Spleen (tissue), 11 donors: ENCODE measurements at regions not wholly inside any gene's neighbourhood (a gene's known extent, or its start where the extent isn't known, plus 50 kb on each side); places are given as distances from the start of the nearest gene placed in this dataset.

ENCODE experiments used
- DNase-seq: peaks from one replicate; pipeline ENCODE4 v3.0.0-alpha.2; 2020
- H3K27ac ChIP-seq, 8 donors: fragments of 200-600 bp; sonication (generic) in 7 of 8; 1 replicate in 4 of 8; 2 replicates in 4 of 8; pipeline versions ENCODE4 v1.5.0 to v1.8.0; 2016 to 2021; ENCODE audit warnings: inconsistent platforms in 4 of 8, mild to moderate bottlenecking in 4 of 8, moderate library complexity in 1 of 8
- H3K27me3 ChIP-seq, 7 donors: fragments of 200-600 bp; sonication (generic) in 6 of 7; replicated peaks in 1 of 7; 1 replicate in 4 of 7; 2 replicates in 3 of 7; pipeline versions ENCODE4 v1.5.0 to v1.8.0; 2016 to 2021; ENCODE audit warnings: inconsistent platforms in 3 of 7, mild to moderate bottlenecking in 1 of 7
- H3K36me3 ChIP-seq, 6 donors: fragments of 200-600 bp; sonication (generic) in 5 of 6; 1 replicate in 4 of 6; 2 replicates in 2 of 6; pipeline versions ENCODE4 v1.5.0 to v1.8.0; 2016 to 2021; ENCODE audit warnings: inconsistent platforms in 2 of 6
- H3K4me1 ChIP-seq, 6 donors: fragments of 200-600 bp; sonication (generic) in 5 of 6; 1 replicate in 3 of 6; 2 replicates in 3 of 6; pipeline versions ENCODE4 v1.5.0 to v1.8.0; 2016 to 2021; ENCODE audit warnings: inconsistent platforms in 3 of 6
- H3K4me3 ChIP-seq, 8 donors: fragments of 200-600 bp; sonication (generic) in 7 of 8; 1 replicate in 4 of 8; 2 replicates in 4 of 8; pipeline versions ENCODE4 v1.5.0 to v1.8.0; 2016 to 2021; ENCODE audit warnings: inconsistent platforms in 4 of 8, mild to moderate bottlenecking in 4 of 8, moderate library complexity in 2 of 8
- H3K9me3 ChIP-seq, 8 donors: fragments of 200-600 bp; sonication (generic) in 7 of 8; 1 replicate in 4 of 8; 2 replicates in 4 of 8; pipeline versions ENCODE4 v1.5.0 to v1.8.0; 2016 to 2021; ENCODE audit warnings: inconsistent platforms in 4 of 8
- POLR2A ChIP-seq, 3 donors: fragments of 450-650 bp; IDR thresholded peaks; one replicate each; pipeline ENCODE4 v1.5.1; 2017; ENCODE audit warnings: antibody characterized with exemption in 3 of 3, mild to moderate bottlenecking in 1 of 3
- POLR2AphosphoS5 ChIP-seq, 3 donors: sonication (generic); formaldehyde crosslinking; IDR thresholded peaks; one replicate each; pipeline ENCODE4 v1.5.1; 2017; ENCODE audit warnings: antibody characterized with exemption in 3 of 3
- WGBS, 5 donors: extraction: QIAGEN DNeasy Blood & Tissue Kit in 3 of 5; methylation state at CpG; one replicate each; pipeline versions ENCODE4 v1.1.5 to v1.1.7; 2013 to 2018; 5-methylcytosine and 5-hydroxymethylcytosine counted together
- intact Hi-C: fragments of 100-400 bp; cut with DNase I; formaldehyde crosslinking; loops from one replicate; pipeline ENCODE4 v1.15.0; 2023; ENCODE audit warnings: low total_unique reads
- TF ChIP-seq, protein P1 (sequence below), 11 experiments: fragments of 200-600 bp in 7 of 11; fragments of 450-650 bp in 4 of 11; sonication (generic) in 4 of 11; IDR thresholded peaks in 8 of 11; conservative IDR thresholded peaks in 3 of 11; 1 replicate in 7 of 11; 2 replicates in 4 of 11; pipeline versions ENCODE4 v1.4.0 to v1.8.0; 2016 to 2021; ENCODE audit warnings: antibody characterized with exemption in 11 of 11, inconsistent platforms in 4 of 11, mild to moderate bottlenecking in 1 of 11
- donor health status: healthy with polysubstance abuse.
- donor health status: DM: no; HTN: no; CAD: no; lungs with moderate emphysema.
- donor health status: DM: no; HTN: no; CAD: no.
- donor health status: Bipolar disorder and iron deficiency.
- donor health status: healthy.
- donor health status: DM: no; HTN: no; CAD: no.
- donor health status: DM: yes; HTN: yes; CAD: no.

DNA sequence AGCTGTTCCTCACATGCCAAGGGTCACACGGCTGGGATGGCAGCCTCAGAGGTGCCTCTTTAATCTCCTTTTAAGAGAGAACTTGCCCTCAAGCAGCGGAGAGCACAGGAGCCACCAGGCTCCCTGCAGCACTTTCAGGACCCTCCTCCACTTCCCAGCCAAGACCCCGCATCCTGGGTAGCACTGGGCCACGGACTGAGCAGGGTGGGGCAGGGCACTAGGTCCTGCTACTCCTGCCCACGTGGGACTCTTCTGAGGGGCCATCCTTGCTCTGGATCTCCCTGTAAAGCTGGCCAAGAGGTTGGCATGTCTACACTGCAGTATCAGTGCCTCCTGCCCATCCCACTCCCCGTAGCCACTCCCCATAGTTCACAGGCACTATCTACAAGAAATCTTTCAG is 175.3 kb upstream of the GLI2 start:
- WGBS, 5 donors, result 63 to 88% (median 83%) methylated on average over 5 to 6 of the region's 6 CpGs
- DNase-seq, result no peak
- Histone ChIP-seq H3K36me3 (no peaks in the 10 kb centered on the region), H3K4me1 (no peaks in the 10 kb centered on the region), H3K9me3 (no peaks in the 10 kb centered on the region), H3K4me3 (no peak overlapping the region), H3K27ac (no peak overlapping the region), H3K27me3 (peaks cover 0 to 56% (median 0%) of the 10 kb centered on the region in 7 donors)
- intact Hi-C loops, result no loop called here
- TF ChIP-seq POLR2AphosphoS5 (IDR thresholded peaks at IDR 0.05) (no peak), POLR2A (IDR thresholded peaks at IDR 0.05) (no peak)
- TF ChIP-seq, protein P1, sequence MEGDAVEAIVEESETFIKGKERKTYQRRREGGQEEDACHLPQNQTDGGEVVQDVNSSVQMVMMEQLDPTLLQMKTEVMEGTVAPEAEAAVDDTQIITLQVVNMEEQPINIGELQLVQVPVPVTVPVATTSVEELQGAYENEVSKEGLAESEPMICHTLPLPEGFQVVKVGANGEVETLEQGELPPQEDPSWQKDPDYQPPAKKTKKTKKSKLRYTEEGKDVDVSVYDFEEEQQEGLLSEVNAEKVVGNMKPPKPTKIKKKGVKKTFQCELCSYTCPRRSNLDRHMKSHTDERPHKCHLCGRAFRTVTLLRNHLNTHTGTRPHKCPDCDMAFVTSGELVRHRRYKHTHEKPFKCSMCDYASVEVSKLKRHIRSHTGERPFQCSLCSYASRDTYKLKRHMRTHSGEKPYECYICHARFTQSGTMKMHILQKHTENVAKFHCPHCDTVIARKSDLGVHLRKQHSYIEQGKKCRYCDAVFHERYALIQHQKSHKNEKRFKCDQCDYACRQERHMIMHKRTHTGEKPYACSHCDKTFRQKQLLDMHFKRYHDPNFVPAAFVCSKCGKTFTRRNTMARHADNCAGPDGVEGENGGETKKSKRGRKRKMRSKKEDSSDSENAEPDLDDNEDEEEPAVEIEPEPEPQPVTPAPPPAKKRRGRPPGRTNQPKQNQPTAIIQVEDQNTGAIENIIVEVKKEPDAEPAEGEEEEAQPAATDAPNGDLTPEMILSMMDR (IDR thresholded peaks at IDR 0.05 in 8 of 11, conservative IDR thresholded peaks at IDR 0.05 in 3 of 11), result no peak

DNA sequence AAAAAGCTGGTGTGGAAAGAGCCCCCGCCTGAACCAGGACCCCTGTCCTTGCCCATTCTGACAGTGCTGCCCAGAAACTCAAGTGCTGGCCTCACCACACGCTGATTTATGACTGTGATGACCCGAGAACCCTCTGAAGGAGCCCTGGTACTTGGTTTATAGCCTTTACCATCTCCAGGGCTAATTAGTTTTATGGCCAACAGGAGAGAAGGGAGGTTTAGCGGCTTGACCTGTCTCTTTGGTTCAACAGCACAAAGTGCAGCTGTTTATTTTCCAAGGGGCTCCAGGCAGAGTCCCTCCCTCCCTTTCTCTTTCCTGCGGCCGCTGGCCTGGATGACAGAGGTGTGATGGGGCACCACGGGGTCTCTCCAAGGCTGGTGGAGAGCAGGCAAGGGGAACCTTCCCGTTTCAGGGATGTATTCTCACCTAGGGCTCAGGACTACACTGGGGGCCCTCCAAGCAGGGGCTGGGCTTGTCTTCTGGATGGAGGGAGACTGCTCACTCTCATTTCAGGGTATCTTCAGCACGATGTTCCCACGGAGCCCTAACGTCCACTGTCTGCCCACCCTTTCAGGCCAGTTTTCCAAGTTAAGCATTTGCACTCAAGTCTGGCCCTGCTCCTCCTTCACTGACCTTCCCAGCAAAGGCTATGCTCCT is 174.2 kb upstream of the GLI2 start:
- H3K27ac ChIP-seq, result no peak overlapping the region
- H3K27me3 ChIP-seq, result peaks cover 0 to 58% (median 0%) of the 10 kb centered on the region in 7 donors
- H3K4me1 ChIP-seq, result no peaks in the 10 kb centered on the region
- no peak for DNase-seq
- intact Hi-C loops, result no loop called here
- WGBS, 5 donors, result 67 to 78% (median 71%) methylated on average over 11 of the region's 11 CpGs
- no peaks in the 10 kb centered on the region for H3K36me3 ChIP-seq
- H3K9me3 ChIP-seq, result no peaks in the 10 kb centered on the region
- TF ChIP-seq POLR2AphosphoS5 (IDR thresholded peaks at IDR 0.05) (no peak), POLR2A (IDR thresholded peaks at IDR 0.05) (no peak)
- TF ChIP-seq, protein P1 (IDR thresholded peaks at IDR 0.05 in 8 of 11, conservative IDR thresholded peaks at IDR 0.05 in 3 of 11), result no peak
- H3K4me3 ChIP-seq, result no peak overlapping the region

DNA sequence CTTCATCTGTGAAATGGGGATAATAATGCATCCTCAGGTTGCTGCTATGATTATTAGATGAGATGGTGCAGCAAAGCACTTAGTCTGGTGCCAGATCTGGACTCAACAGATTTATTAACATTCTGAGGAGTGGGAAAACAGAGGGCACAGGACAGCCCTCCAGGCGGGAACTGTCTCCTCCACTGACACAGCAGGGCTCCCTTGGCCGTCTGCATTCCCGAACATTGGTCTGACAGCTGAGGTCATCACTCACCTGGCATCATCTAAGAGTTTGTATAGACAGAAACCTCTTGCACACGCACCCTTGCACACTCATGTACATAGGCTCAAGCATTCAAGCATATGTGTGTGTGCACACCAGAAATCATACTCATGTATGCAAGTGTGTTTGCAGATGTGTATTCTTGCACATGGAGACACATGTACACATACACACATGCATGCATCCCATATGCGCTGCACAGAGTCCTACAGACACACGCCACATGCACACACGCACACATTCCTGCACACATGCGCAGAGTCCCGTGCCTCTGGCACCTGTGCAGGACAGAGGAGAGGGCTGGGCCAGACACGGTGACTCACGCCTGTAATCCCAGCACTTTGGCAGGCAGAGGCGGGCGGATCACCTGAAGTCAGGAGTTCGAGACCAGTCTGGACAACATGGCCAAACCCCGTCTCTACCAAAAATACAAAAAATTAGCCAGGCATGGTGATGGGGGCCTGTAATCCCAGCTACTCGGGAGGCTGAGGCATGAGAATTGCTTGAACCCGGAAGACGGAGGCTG is 173.3 kb upstream of the GLI2 start:
- peaks cover 0 to 58% (median 0%) of the 10 kb centered on the region in 7 donors for H3K27me3 ChIP-seq
- H3K36me3 ChIP-seq, result no peaks in the 10 kb centered on the region
- intact Hi-C loops, result no loop called here
- no peak for DNase-seq
- H3K4me1 ChIP-seq, result no peaks in the 10 kb centered on the region
- H3K4me3 ChIP-seq, result no peak overlapping the region
- WGBS, 5 donors, result 90 to 98% (median 93%) methylated on average over 17 to 18 of the region's 18 CpGs
- H3K9me3 ChIP-seq, result no peaks in the 10 kb centered on the region
- no peak overlapping the region for H3K27ac ChIP-seq
- TF ChIP-seq POLR2A (IDR thresholded peaks at IDR 0.05) (no peak), POLR2AphosphoS5 (IDR thresholded peaks at IDR 0.05) (no peak)
- TF ChIP-seq, protein P1 (IDR thresholded peaks at IDR 0.05 in 8 of 11, conservative IDR thresholded peaks at IDR 0.05 in 3 of 11), result no peak

DNA sequence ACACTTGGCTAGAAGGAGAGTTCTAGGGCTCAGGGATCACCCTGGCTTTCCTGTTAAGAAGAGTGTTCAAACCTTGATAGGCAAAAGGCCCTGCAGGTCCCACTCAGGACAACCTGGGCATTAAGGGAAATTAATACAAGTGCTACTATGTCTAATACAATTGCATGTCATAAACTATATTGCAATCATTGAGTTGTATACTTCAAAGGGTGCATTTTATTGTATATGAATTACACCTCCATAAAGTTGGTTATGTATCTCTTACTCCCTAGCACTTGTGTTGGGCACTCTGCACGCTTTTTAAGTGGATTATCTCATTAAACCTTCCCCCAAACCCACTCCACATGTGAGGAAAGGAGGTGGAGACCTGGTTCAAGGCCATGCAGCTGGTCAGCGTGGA is 172.1 kb upstream of the GLI2 start:
- Histone ChIP-seq H3K4me1 (no peaks in the 10 kb centered on the region), H3K4me3 (no peak overlapping the region), H3K27ac (no peak overlapping the region), H3K36me3 (no peaks in the 10 kb centered on the region), H3K27me3 (peaks cover 0 to 56% (median 0%) of the 10 kb centered on the region in 7 donors), H3K9me3 (no peaks in the 10 kb centered on the region)
- intact Hi-C loops, result no loop called here
- TF ChIP-seq POLR2AphosphoS5 (IDR thresholded peaks at IDR 0.05) (no peak), POLR2A (IDR thresholded peaks at IDR 0.05) (no peak)
- TF ChIP-seq, protein P1 (IDR thresholded peaks at IDR 0.05 in 8 of 11, conservative IDR thresholded peaks at IDR 0.05 in 3 of 11), result no peak
- DNase-seq, result no peak
- WGBS, 5 donors, result 50 to 71% (median 63%) methylated on average over 2 of the region's 2 CpGs
